ENCODE measurements at regions not wholly inside any gene's neighbourhood (a gene's known extent, or its start where the extent isn't known, plus 50 kb on each side); places are given as distances from the start of the nearest gene placed in this dataset.
A peak's percentile ranks its signal among the peaks of the same experiment; 100 is the strongest.

- ChIA-PET POLR2A (ENCODE audit: unreplicated experiment) (interaction anchor here (0.5 kb wide), 1 partner anchor 13 kb away, joined by 7 read pairs; no protein-coding TSS in a partner anchor), CTCF (no interaction called here)
- intact Hi-C loops (cut with micrococcal nuclease) = no loop called here
These were observed 124.7 kb upstream of the GATA6 start for GRCh38 chr18:22044474-22045220.

GRCh38 chr18:22045221-22045918 is 124.0 kb upstream of the GATA6 start:
- no peaks in the 10 kb centered on the region for H3K27me3 ChIP-seq (ENCODE audit: low read length)
- ChIA-PET CTCF (no interaction called here), POLR2A (ENCODE audit: unreplicated experiment) (no interaction called here)
- intact Hi-C loops (cut with micrococcal nuclease) = no loop called here
- no peaks in the 10 kb centered on the region for H3K79me2 ChIP-seq (ENCODE audit: low read length)
- no peaks in the 10 kb centered on the region for H4K20me1 ChIP-seq (ENCODE audit: low read length)
- no TSS peak for BruUV-seq (replicated peaks)
- no peak overlapping the region for H2AFZ ChIP-seq (ENCODE audit: low read length)
- no peak overlapping the region for H3K9ac ChIP-seq (ENCODE audit: low read length)
- no peaks in the 10 kb centered on the region for H3K9me2 ChIP-seq (replicated peaks; ENCODE audit: low read length)
- no peak for DNase-seq
- ATAC-seq = no peak
- TF ChIP-seq EZH2 (IDR thresholded peaks at IDR 0.05; ENCODE audit: low read length, unreplicated experiment) (no peak), EZH2phosphoT487 (IDR thresholded peaks at IDR 0.05; ENCODE audit: borderline replicate concordance, low read length) (no peak)
- TF ChIP-seq, protein P1, sequence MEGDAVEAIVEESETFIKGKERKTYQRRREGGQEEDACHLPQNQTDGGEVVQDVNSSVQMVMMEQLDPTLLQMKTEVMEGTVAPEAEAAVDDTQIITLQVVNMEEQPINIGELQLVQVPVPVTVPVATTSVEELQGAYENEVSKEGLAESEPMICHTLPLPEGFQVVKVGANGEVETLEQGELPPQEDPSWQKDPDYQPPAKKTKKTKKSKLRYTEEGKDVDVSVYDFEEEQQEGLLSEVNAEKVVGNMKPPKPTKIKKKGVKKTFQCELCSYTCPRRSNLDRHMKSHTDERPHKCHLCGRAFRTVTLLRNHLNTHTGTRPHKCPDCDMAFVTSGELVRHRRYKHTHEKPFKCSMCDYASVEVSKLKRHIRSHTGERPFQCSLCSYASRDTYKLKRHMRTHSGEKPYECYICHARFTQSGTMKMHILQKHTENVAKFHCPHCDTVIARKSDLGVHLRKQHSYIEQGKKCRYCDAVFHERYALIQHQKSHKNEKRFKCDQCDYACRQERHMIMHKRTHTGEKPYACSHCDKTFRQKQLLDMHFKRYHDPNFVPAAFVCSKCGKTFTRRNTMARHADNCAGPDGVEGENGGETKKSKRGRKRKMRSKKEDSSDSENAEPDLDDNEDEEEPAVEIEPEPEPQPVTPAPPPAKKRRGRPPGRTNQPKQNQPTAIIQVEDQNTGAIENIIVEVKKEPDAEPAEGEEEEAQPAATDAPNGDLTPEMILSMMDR (conservative IDR thresholded peaks at IDR 0.05; ENCODE audit: low read depth, low read length) = no peak
- no peaks in the 10 kb centered on the region for H3K36me3 ChIP-seq (ENCODE audit: low read depth, low read length)
- H3K4me1 ChIP-seq (ENCODE audit: insufficient read depth, low read length) = peaks cover 17% of the 10 kb centered on the region
- peak overlapping the region; percentile 59; the same call in 1 of the 2 replicates for H3K27ac ChIP-seq (ENCODE audit: low read length)
- no peaks in the 10 kb centered on the region for H3K9me3 ChIP-seq (ENCODE audit: low read length)
- no peaks in the 10 kb centered on the region for H3F3A ChIP-seq (ENCODE audit: low read length, unreplicated experiment)
- H3K4me3 ChIP-seq (ENCODE audit: low read length) = no peak overlapping the region
- H3K4me2 ChIP-seq (ENCODE audit: low read length) = no peak overlapping the region

More at GRCh38 chr18:22044474-22045220, 124.7 kb upstream of the GATA6 start:
- H3K9me2 ChIP-seq (replicated peaks; ENCODE audit: low read length) = no peaks in the 10 kb centered on the region
- H3K4me3 ChIP-seq (ENCODE audit: low read length) = no peak overlapping the region
- H3K36me3 ChIP-seq (ENCODE audit: low read depth, low read length) = no peaks in the 10 kb centered on the region
- no TSS peak for BruUV-seq (replicated peaks)
- H3K79me2 ChIP-seq (ENCODE audit: low read length) = no peaks in the 10 kb centered on the region
- peak; percentile 82 for ATAC-seq
- H3K9me3 ChIP-seq (ENCODE audit: low read length) = no peaks in the 10 kb centered on the region
- peak; percentile 55 for DNase-seq
- peaks cover 17% of the 10 kb centered on the region for H3K4me1 ChIP-seq (ENCODE audit: insufficient read depth, low read length)
- H3K27ac ChIP-seq (ENCODE audit: low read length) = peak overlapping the region; percentile 59
- H3F3A ChIP-seq (ENCODE audit: low read length, unreplicated experiment) = no peaks in the 10 kb centered on the region
- no peak overlapping the region for H3K9ac ChIP-seq (ENCODE audit: low read length)
- no peaks in the 10 kb centered on the region for H4K20me1 ChIP-seq (ENCODE audit: low read length)
- TF ChIP-seq EZH2 (IDR thresholded peaks at IDR 0.05; ENCODE audit: low read length, unreplicated experiment) (no peak), EZH2phosphoT487 (IDR thresholded peaks at IDR 0.05; ENCODE audit: borderline replicate concordance, low read length) (no peak)
- TF ChIP-seq, protein P1 (conservative IDR thresholded peaks at IDR 0.05; ENCODE audit: low read depth, low read length) = no peak
- H3K27me3 ChIP-seq (ENCODE audit: low read length) = no peaks in the 10 kb centered on the region
- peak overlapping the region; percentile 33 for H3K4me2 ChIP-seq (ENCODE audit: low read length)
- 0 out of 2 replicates have a peak overlapping the region, but pooled peaks have one; percentile 8 for H2AFZ ChIP-seq (ENCODE audit: low read length)

- intact Hi-C loops (cut with micrococcal nuclease) = no loop called here
- DNase-seq (no peak), ATAC-seq (no peak)
- ChIA-PET CTCF (no interaction called here), POLR2A (ENCODE audit: unreplicated experiment) (no interaction called here)
- Histone ChIP-seq H3K9ac (ENCODE audit: low read length) (no peak overlapping the region), H3K4me3 (ENCODE audit: low read length) (no peak overlapping the region), H3K4me2 (ENCODE audit: low read length) (no peak overlapping the region), H3K4me1 (ENCODE audit: insufficient read depth, low read length) (peaks cover 17% of the 10 kb centered on the region), H3F3A (ENCODE audit: low read length, unreplicated experiment) (no peaks in the 10 kb centered on the region), H3K27ac (ENCODE audit: low read length) (no peak overlapping the region), H2AFZ (ENCODE audit: low read length) (no peak overlapping the region), H3K27me3 (ENCODE audit: low read length) (no peaks in the 10 kb centered on the region), H3K79me2 (ENCODE audit: low read length) (no peaks in the 10 kb centered on the region), H3K9me2 (replicated peaks; ENCODE audit: low read length) (no peaks in the 10 kb centered on the region), H3K9me3 (ENCODE audit: low read length) (no peaks in the 10 kb centered on the region), H4K20me1 (ENCODE audit: low read length) (no peaks in the 10 kb centered on the region), H3K36me3 (ENCODE audit: low read depth, low read length) (no peaks in the 10 kb centered on the region)
- no TSS peak for BruUV-seq (replicated peaks)
- no peak for TF ChIP-seq EZH2phosphoT487 (IDR thresholded peaks at IDR 0.05; ENCODE audit: borderline replicate concordance, low read length)
- TF ChIP-seq, protein P1 (conservative IDR thresholded peaks at IDR 0.05; ENCODE audit: low read depth, low read length) = no peak
- no peak for TF ChIP-seq EZH2 (IDR thresholded peaks at IDR 0.05; ENCODE audit: low read length, unreplicated experiment)
These were observed 122.9 kb upstream of the GATA6 start for GRCh38 chr18:22046473-22046872.
